Peyer's patch (tissue), 4 donors: ENCODE measurements at regions not wholly inside any gene's neighbourhood (a gene's known extent, or its start where the extent isn't known, plus 50 kb on each side); places are given as distances from the start of the nearest gene placed in this dataset.

ENCODE experiments used
- DNase-seq, 3 donors: peaks; one replicate each; pipeline ENCODE4 v3.0.0-alpha.2; 2017 to 2019
- H3K27ac ChIP-seq, 4 donors: fragments of 200-600 bp; sonication (generic); one replicate each; pipeline ENCODE4 v1.5.1; 2016 to 2019
- H3K27me3 ChIP-seq, 2 donors: fragments of 200-600 bp; sonication (generic); one replicate each; pipeline ENCODE4 v1.5.1; 2019
- H3K36me3 ChIP-seq, 3 donors: fragments of 200-600 bp; sonication (generic); one replicate each; pipeline ENCODE4 v1.5.1; 2016 to 2019
- H3K4me1 ChIP-seq, 4 donors: fragments of 200-600 bp; sonication (generic); one replicate each; pipeline ENCODE4 v1.5.1; 2016 to 2019
- H3K4me3 ChIP-seq, 4 donors: fragments of 200-600 bp; sonication (generic); 1 replicate in 3 of 4; 2 replicates in 1 of 4; pipeline ENCODE4 v1.5.1; 2016 to 2019; ENCODE audit warnings: mild to moderate bottlenecking in 1 of 4
- H3K9me3 ChIP-seq, 4 donors: fragments of 200-600 bp; sonication (generic); one replicate each; pipeline ENCODE4 v1.5.1; 2016 to 2019; ENCODE audit warnings: mild to moderate bottlenecking in 1 of 4
- CTCF ChIP-seq, 6 experiments: fragments of 450-650 bp in 4 of 6; fragments of 200-600 bp in 2 of 6; sonication (generic) in 1 of 6; IDR thresholded peaks; one replicate each; pipeline ENCODE4 v1.5.1; 2017 to 2019; ENCODE audit warnings: antibody characterized with exemption in 6 of 6, mild to moderate bottlenecking in 3 of 6, moderate library complexity in 1 of 6
- POLR2A ChIP-seq, 2 donors: fragments of 450-650 bp; IDR thresholded peaks; one replicate each; pipeline ENCODE4 v1.5.1; 2017; ENCODE audit warnings: antibody characterized with exemption in 2 of 2, mild to moderate bottlenecking in 2 of 2, moderate library complexity in 2 of 2

GRCh38 chr15:72961346-72961745, 90.9 kb upstream of the NEO1 start:
- H3K4me1 ChIP-seq, result peaks cover 0 to 15% (median 0%) of the 10 kb centered on the region in 4 donors
- no peaks in the 10 kb centered on the region for H3K9me3 ChIP-seq
- TF ChIP-seq POLR2A (IDR thresholded peaks at IDR 0.05) (no peak), CTCF (IDR thresholded peaks at IDR 0.05) (no peak)
- no peaks in the 10 kb centered on the region for H3K27me3 ChIP-seq
- peak in 2 of 3 donors; percentile 55 to 59 for DNase-seq
- no peak overlapping the region for H3K4me3 ChIP-seq
- no peaks in the 10 kb centered on the region for H3K36me3 ChIP-seq
- peak overlapping the region in 3 of 4 donors; percentile 12 to 44 (median 42) for H3K27ac ChIP-seq

- Histone ChIP-seq H3K27ac (no peak overlapping the region), H3K36me3 (no peaks in the 10 kb centered on the region), H3K9me3 (no peaks in the 10 kb centered on the region), H3K4me3 (no peak overlapping the region), H3K27me3 (no peaks in the 10 kb centered on the region), H3K4me1 (peaks cover 0 to 15% (median 0%) of the 10 kb centered on the region in 4 donors)
- peak in 1 of 3 donors; percentile 52 for DNase-seq
- TF ChIP-seq POLR2A (IDR thresholded peaks at IDR 0.05), result no peak
- TF ChIP-seq CTCF (IDR thresholded peaks at IDR 0.05), result no peak
These were observed 93.6 kb upstream of the NEO1 start for GRCh38 chr15:72958634-72959033.

- Histone ChIP-seq H3K27ac (no peak overlapping the region), H3K4me3 (no peak overlapping the region), H3K9me3 (no peaks in the 10 kb centered on the region), H3K27me3 (no peaks in the 10 kb centered on the region), H3K36me3 (no peaks in the 10 kb centered on the region), H3K4me1 (no peaks in the 10 kb centered on the region)
- no peak for DNase-seq
- no peak for TF ChIP-seq CTCF (IDR thresholded peaks at IDR 0.05)
- TF ChIP-seq POLR2A (IDR thresholded peaks at IDR 0.05), result no peak
These were observed 99.0 kb upstream of the NEO1 start for GRCh38 chr15:72953306-72953705.

- H3K27ac ChIP-seq, result no peak overlapping the region
- TF ChIP-seq CTCF (IDR thresholded peaks at IDR 0.05), result no peak
- no peak for TF ChIP-seq POLR2A (IDR thresholded peaks at IDR 0.05)
These were observed 100.1 kb upstream of the NEO1 start for GRCh38 chr15:72952151-72952550.

GRCh38 chr15:72948662-72949061, 103.6 kb upstream of the NEO1 start:
- DNase-seq, result no peak
- Histone ChIP-seq H3K4me1 (no peaks in the 10 kb centered on the region), H3K27me3 (no peaks in the 10 kb centered on the region), H3K4me3 (no peak overlapping the region), H3K27ac (no peak overlapping the region), H3K9me3 (peaks cover 0 to 4% (median 0%) of the 10 kb centered on the region in 4 donors), H3K36me3 (no peaks in the 10 kb centered on the region)
- no peak for TF ChIP-seq POLR2A (IDR thresholded peaks at IDR 0.05)
- TF ChIP-seq CTCF (IDR thresholded peaks at IDR 0.05), result no peak

More at GRCh38 chr15:72952151-72952550, 100.1 kb upstream of the NEO1 start:
- Histone ChIP-seq H3K4me3 (no peak overlapping the region), H3K36me3 (no peaks in the 10 kb centered on the region), H3K9me3 (peaks cover 0 to 3% (median 0%) of the 10 kb centered on the region in 4 donors), H3K27me3 (no peaks in the 10 kb centered on the region), H3K4me1 (no peaks in the 10 kb centered on the region)
- DNase-seq, result no peak

GRCh38 chr15:72947709-72948108, 104.6 kb upstream of the NEO1 start:
- Histone ChIP-seq H3K9me3 (peaks cover 0 to 4% (median 0%) of the 10 kb centered on the region in 4 donors), H3K4me3 (no peak overlapping the region), H3K4me1 (no peaks in the 10 kb centered on the region), H3K27me3 (no peaks in the 10 kb centered on the region), H3K27ac (no peak overlapping the region), H3K36me3 (no peaks in the 10 kb centered on the region)
- no peak for TF ChIP-seq CTCF (IDR thresholded peaks at IDR 0.05)
- TF ChIP-seq POLR2A (IDR thresholded peaks at IDR 0.05), result no peak
- DNase-seq, result no peak
